DMS153 treated with DMSO at 0.1 percent for 48 hours (cell line): ENCODE measurements at regions not wholly inside any gene's neighbourhood (a gene's known extent, or its start where the extent isn't known, plus 50 kb on each side); places are given as distances from the start of the nearest gene placed in this dataset.

Source experiments
- DNase-seq: peaks from one replicate; lab custom pipeline; 2025; ENCODE audit not compliant: unreplicated experiment; lab: John Stamatoyannopoulos, UW

GRCh38 chr7:45983720-45984255, 62.7 kb upstream of the IGFBP3 start:
- DNase-seq, result no peak

GRCh38 chr7:45982907-45983719, 62.0 kb upstream of the IGFBP3 start:
- no peak for DNase-seq

- DNase-seq, result no peak
Measured at GRCh38 chr7:45982132-45982531, 61.1 kb upstream of the IGFBP3 start.

- DNase-seq, result no peak
Measured at GRCh38 chr7:45980973-45981372, 59.9 kb upstream of the IGFBP3 start.

- DNase-seq, result no peak
Measured at GRCh38 chr7:45980181-45980905, 59.3 kb upstream of the IGFBP3 start.

- DNase-seq, result no peak
Measured at GRCh38 chr7:45979275-45980180, 58.5 kb upstream of the IGFBP3 start.

- DNase-seq, result no peak
Measured at GRCh38 chr7:45978731-45979211, 57.7 kb upstream of the IGFBP3 start.

GRCh38 chr7:45978010-45978681, 57.1 kb upstream of the IGFBP3 start:
- no peak for DNase-seq

GRCh38 chr7:45977256-45977780, 56.2 kb upstream of the IGFBP3 start:
- no peak for DNase-seq

- no peak for DNase-seq
Measured at GRCh38 chr7:45976485-45976856, 55.4 kb upstream of the IGFBP3 start.

GRCh38 chr7:45975847-45976484, 54.9 kb upstream of the IGFBP3 start:
- DNase-seq, result no peak

GRCh38 chr7:45975367-45975766, 54.3 kb upstream of the IGFBP3 start:
- DNase-seq, result no peak

- DNase-seq, result no peak
Measured at GRCh38 chr7:45974540-45975360, 53.7 kb upstream of the IGFBP3 start.

- DNase-seq, result no peak
Measured at GRCh38 chr7:45973725-45974532, 52.9 kb upstream of the IGFBP3 start.

- no peak for DNase-seq
Measured at GRCh38 chr7:45972629-45973312, 51.7 kb upstream of the IGFBP3 start.

GRCh38 chr7:45971661-45972175, 50.6 kb upstream of the IGFBP3 start:
- DNase-seq, result no peak

GRCh38 chr7:45971171-45971570, 50.1 kb upstream of the IGFBP3 start:
- no peak for DNase-seq
